ENCODE measurements at regions not wholly inside any gene's neighbourhood (a gene's known extent, or its start where the extent isn't known, plus 50 kb on each side); places are given as distances from the start of the nearest gene placed in this dataset.

- TF ChIP-seq CTCF (IDR thresholded peaks at IDR 0.05): no peak
- TF ChIP-seq POLR2A (IDR thresholded peaks at IDR 0.05): no peak
Observed at GRCh38 chr1:8201331-8201861, 116.5 kb upstream of the SLC45A1 start.

All from tibial nerve (tissue), 3 donors.